ENCODE measurements at regions not wholly inside any gene's neighbourhood (a gene's known extent, or its start where the extent isn't known, plus 50 kb on each side); places are given as distances from the start of the nearest gene placed in this dataset.

GRCh38 chr18:39741755-39742466 is 2176.3 kb upstream of the CELF4 start:
- no peaks in the 10 kb centered on the region for H3K4me1 ChIP-seq (ENCODE audit: low read depth)
- no peaks in the 10 kb centered on the region for H3K36me3 ChIP-seq
- H3K9me3 ChIP-seq (ENCODE audit: low read depth) = no peaks in the 10 kb centered on the region
- peak in 1 of 2 donors; percentile 24 for DNase-seq (ENCODE audit: low read depth in 1 of 2, low spot score in 1 of 2)
- no peaks in the 10 kb centered on the region for H3K27me3 ChIP-seq
- H3K27ac ChIP-seq = no peak overlapping the region
- H3K4me3 ChIP-seq = no peak overlapping the region
- TF ChIP-seq, protein P1, sequence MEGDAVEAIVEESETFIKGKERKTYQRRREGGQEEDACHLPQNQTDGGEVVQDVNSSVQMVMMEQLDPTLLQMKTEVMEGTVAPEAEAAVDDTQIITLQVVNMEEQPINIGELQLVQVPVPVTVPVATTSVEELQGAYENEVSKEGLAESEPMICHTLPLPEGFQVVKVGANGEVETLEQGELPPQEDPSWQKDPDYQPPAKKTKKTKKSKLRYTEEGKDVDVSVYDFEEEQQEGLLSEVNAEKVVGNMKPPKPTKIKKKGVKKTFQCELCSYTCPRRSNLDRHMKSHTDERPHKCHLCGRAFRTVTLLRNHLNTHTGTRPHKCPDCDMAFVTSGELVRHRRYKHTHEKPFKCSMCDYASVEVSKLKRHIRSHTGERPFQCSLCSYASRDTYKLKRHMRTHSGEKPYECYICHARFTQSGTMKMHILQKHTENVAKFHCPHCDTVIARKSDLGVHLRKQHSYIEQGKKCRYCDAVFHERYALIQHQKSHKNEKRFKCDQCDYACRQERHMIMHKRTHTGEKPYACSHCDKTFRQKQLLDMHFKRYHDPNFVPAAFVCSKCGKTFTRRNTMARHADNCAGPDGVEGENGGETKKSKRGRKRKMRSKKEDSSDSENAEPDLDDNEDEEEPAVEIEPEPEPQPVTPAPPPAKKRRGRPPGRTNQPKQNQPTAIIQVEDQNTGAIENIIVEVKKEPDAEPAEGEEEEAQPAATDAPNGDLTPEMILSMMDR (IDR thresholded peaks at IDR 0.05; ENCODE audit: low read depth, low read length) = no peak

DNA sequence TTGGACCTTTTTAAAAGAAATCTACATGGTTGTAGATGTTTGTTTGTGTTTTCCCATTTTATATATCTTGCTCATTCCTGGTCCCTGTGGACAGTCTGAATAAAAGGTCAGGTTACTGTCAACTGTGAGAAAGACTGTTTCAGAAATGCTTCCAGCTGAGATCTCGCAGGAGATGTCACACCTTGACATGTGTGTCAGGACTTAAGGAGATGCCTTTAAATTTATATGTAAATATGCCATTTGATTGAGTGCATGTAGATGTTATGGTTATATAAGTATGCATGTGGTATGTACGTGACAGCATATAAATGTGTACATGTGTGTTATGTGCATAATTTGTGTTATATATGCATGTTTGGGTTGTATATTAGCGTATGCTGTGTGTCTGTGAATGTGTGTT is 2172.3 kb upstream of the CELF4 start:
- Histone ChIP-seq H3K9me3 (ENCODE audit: low read depth) (no peaks in the 10 kb centered on the region), H3K27ac (no peak overlapping the region), H3K4me1 (ENCODE audit: low read depth) (peaks cover 5% of the 10 kb centered on the region), H3K4me3 (no peak overlapping the region), H3K36me3 (no peaks in the 10 kb centered on the region), H3K27me3 (no peaks in the 10 kb centered on the region)
- TF ChIP-seq, protein P1 (IDR thresholded peaks at IDR 0.05; ENCODE audit: low read depth, low read length) = no peak
- DNase-seq (ENCODE audit: low read depth in 1 of 2, low spot score in 1 of 2) = no peak

- no peaks in the 10 kb centered on the region for H3K9me3 ChIP-seq (ENCODE audit: low read depth)
- no peak for DNase-seq (ENCODE audit: low read depth in 1 of 2, low spot score in 1 of 2)
- no peak overlapping the region for H3K27ac ChIP-seq
- peaks cover 5% of the 10 kb centered on the region for H3K4me1 ChIP-seq (ENCODE audit: low read depth)
- H3K4me3 ChIP-seq = no peak overlapping the region
- TF ChIP-seq, protein P1 (IDR thresholded peaks at IDR 0.05; ENCODE audit: low read depth, low read length) = no peak
- H3K36me3 ChIP-seq = no peaks in the 10 kb centered on the region
- H3K27me3 ChIP-seq = no peaks in the 10 kb centered on the region
These were observed 2167.3 kb upstream of the CELF4 start for GRCh38 chr18:39732918-39733317.

GRCh38 chr18:39730606-39731005 is 2165.0 kb upstream of the CELF4 start:
- Histone ChIP-seq H3K4me1 (ENCODE audit: low read depth) (peaks cover 5% of the 10 kb centered on the region), H3K27ac (no peak overlapping the region), H3K36me3 (no peaks in the 10 kb centered on the region), H3K4me3 (no peak overlapping the region), H3K9me3 (ENCODE audit: low read depth) (no peaks in the 10 kb centered on the region), H3K27me3 (no peaks in the 10 kb centered on the region)
- TF ChIP-seq, protein P1 (IDR thresholded peaks at IDR 0.05; ENCODE audit: low read depth, low read length) = no peak
- no peak for DNase-seq (ENCODE audit: low read depth in 1 of 2, low spot score in 1 of 2)

- H3K4me1 ChIP-seq (ENCODE audit: low read depth) = no peaks in the 10 kb centered on the region
- no peaks in the 10 kb centered on the region for H3K36me3 ChIP-seq
- peak in 1 of 2 donors; percentile 7 for DNase-seq (ENCODE audit: low read depth in 1 of 2, low spot score in 1 of 2)
- no peaks in the 10 kb centered on the region for H3K27me3 ChIP-seq
- H3K9me3 ChIP-seq (ENCODE audit: low read depth) = no peaks in the 10 kb centered on the region
- no peak overlapping the region for H3K4me3 ChIP-seq
- TF ChIP-seq, protein P1 (IDR thresholded peaks at IDR 0.05; ENCODE audit: low read depth, low read length) = no peak
- H3K27ac ChIP-seq = no peak overlapping the region
These were observed 2159.1 kb upstream of the CELF4 start for GRCh38 chr18:39724652-39725051.

All from cardiac muscle cell (in vitro differentiated cells and primary cell).